ENCODE measurements at regions not wholly inside any gene's neighbourhood (a gene's known extent, or its start where the extent isn't known, plus 50 kb on each side); places are given as distances from the start of the nearest gene placed in this dataset.

- TF ChIP-seq ZNF423 (CRISPR knock-in tag; IDR thresholded peaks at IDR 0.05) (no peak), ZNF232 (CRISPR knock-in tag; IDR thresholded peaks at IDR 0.05) (no peak), KAT7 (CRISPR knock-in tag; IDR thresholded peaks at IDR 0.05; ENCODE audit: borderline replicate concordance) (no peak), CTCF (IDR thresholded peaks at IDR 0.05) (no peak), HMGXB4 (CRISPR knock-in tag; IDR thresholded peaks at IDR 0.05) (no peak), ATF1 (CRISPR knock-in tag; IDR thresholded peaks at IDR 0.05) (no peak), HMGA2 (CRISPR knock-in tag; IDR thresholded peaks at IDR 0.05) (no peak), ZNF416 (CRISPR knock-in tag; IDR thresholded peaks at IDR 0.05) (no peak), MAX (CRISPR knock-in tag; IDR thresholded peaks at IDR 0.05) (no peak), CREM (CRISPR knock-in tag; IDR thresholded peaks at IDR 0.05) (no peak), CBFB (CRISPR knock-in tag; IDR thresholded peaks at IDR 0.05; ENCODE audit: low read depth) (no peak), ZNF512 (CRISPR knock-in tag; IDR thresholded peaks at IDR 0.05; ENCODE audit: borderline replicate concordance) (no peak)
These were observed 98.3 kb upstream of the BOD1 start for GRCh38 chr5:173714551-173715428.

Data from WTC11 (cell line).